ENCODE measurements at regions not wholly inside any gene's neighbourhood (a gene's known extent, or its start where the extent isn't known, plus 50 kb on each side); places are given as distances from the start of the nearest gene placed in this dataset.

DNA sequence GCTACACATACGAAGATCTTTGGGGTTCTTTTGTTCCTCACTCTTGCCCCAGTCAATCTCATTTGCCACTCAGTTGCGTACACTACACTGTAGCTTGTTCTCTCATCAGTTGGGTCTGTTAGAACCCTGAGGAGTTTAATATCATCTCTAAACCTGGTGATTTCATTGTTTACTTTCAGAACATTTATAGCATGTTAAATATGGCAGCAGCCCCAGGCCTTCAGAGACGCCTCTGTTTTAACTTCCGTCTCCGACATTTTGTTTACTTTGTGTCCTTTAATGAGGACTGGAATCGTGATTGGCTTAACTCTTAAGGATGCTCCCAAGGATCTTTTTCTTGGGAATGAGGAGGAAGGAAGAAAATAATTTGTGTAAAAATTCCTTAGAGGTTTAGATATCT, 510.1 kb downstream of the NR2F1-AS1 start:
- H3K36me3 Mint-ChIP-seq (ENCODE audit: low read depth): no peaks in the 10 kb centered on the region
- no peak for DNase-seq
- no peaks in the 10 kb centered on the region for H3K4me1 Mint-ChIP-seq
- intact Hi-C loops (cut with micrococcal nuclease): no loop called here
- H3K4me3 Mint-ChIP-seq: no peak overlapping the region
- H3K9me3 Mint-ChIP-seq: no peaks in the 10 kb centered on the region
- H3K27me3 Mint-ChIP-seq: no peaks in the 10 kb centered on the region
- H3K27ac Mint-ChIP-seq: no peak overlapping the region

GRCh38 chr5:93069276-93069675, 511.7 kb downstream of the NR2F1-AS1 start:
- no peak overlapping the region for H3K4me3 Mint-ChIP-seq
- no peak for DNase-seq
- intact Hi-C loops (cut with micrococcal nuclease): no loop called here
- H3K27ac Mint-ChIP-seq: no peak overlapping the region
- H3K4me1 Mint-ChIP-seq: no peaks in the 10 kb centered on the region
- no peaks in the 10 kb centered on the region for H3K27me3 Mint-ChIP-seq
- H3K36me3 Mint-ChIP-seq (ENCODE audit: low read depth): no peaks in the 10 kb centered on the region
- H3K9me3 Mint-ChIP-seq: no peaks in the 10 kb centered on the region

DNA sequence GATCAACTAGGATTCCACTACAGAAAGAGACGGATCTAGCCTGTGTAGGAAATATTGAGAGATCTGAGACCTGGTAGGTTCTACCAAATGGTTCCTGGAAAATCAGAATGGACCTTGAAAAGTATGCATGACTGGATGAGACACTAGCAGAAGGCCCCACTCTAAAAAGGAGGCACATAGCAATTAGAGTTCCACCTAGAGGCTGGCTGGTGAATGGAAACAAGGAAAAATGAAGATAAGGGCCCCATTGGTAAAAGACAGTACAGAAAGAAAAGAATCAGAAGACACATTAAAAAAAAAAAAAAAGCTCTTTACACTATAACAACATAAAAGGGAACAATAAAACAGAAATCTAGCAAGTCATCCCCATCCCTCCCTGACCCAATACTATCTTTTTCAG, 518.5 kb downstream of the NR2F1-AS1 start:
- intact Hi-C loops (cut with micrococcal nuclease): no loop called here
- H3K9me3 Mint-ChIP-seq: no peaks in the 10 kb centered on the region
- no peak for DNase-seq
- no peaks in the 10 kb centered on the region for H3K4me1 Mint-ChIP-seq
- H3K36me3 Mint-ChIP-seq (ENCODE audit: low read depth): no peaks in the 10 kb centered on the region
- no peak overlapping the region for H3K4me3 Mint-ChIP-seq
- H3K27me3 Mint-ChIP-seq: no peaks in the 10 kb centered on the region
- H3K27ac Mint-ChIP-seq: no peak overlapping the region

DNA sequence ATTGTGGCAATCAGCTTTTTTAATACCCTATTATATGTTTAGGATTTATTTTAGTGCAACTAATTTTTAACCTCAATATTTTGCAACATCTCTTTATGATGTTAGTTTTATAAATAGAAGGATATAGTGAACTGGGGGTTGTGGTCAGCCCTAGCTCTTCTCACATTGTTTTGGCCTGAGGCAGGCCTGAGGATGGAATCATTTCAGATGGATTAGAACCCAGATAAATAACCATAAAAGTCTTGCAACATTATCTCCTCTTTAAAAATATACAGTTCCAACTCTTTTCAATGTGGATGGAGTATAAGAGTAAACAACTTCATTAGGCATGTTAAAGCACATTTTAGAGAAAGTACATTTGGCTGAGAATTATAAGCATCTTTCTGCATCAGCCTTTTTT, 522.7 kb downstream of the NR2F1-AS1 start:
- H3K9me3 Mint-ChIP-seq: no peaks in the 10 kb centered on the region
- H3K27me3 Mint-ChIP-seq: no peaks in the 10 kb centered on the region
- H3K4me1 Mint-ChIP-seq: no peaks in the 10 kb centered on the region
- intact Hi-C loops (cut with micrococcal nuclease): no loop called here
- no peak overlapping the region for H3K4me3 Mint-ChIP-seq
- no peak for DNase-seq
- no peak overlapping the region for H3K27ac Mint-ChIP-seq
- H3K36me3 Mint-ChIP-seq (ENCODE audit: low read depth): no peaks in the 10 kb centered on the region

DNA sequence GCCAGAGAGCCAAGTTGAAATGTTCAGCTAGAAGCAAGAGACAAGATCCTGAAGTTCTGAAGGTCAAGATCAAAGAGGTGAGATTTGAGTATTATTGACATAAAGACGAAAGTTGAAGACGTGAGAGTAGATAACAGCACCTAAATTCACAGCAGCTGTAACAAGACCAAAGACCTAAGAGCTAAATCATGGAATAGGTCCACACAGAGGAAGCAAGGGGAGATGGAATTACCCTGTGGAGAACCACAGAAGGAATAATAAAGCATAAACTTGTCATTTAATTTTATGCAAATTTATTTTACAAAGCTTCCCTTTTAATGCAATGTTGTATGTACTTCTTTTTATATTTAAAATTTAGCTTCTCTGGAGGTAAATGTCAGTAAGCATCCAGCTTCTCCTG, 523.7 kb downstream of the NR2F1-AS1 start:
- Mint-ChIP-seq H3K27ac (no peak overlapping the region), H3K36me3 (ENCODE audit: low read depth) (no peaks in the 10 kb centered on the region), H3K4me1 (no peaks in the 10 kb centered on the region), H3K4me3 (no peak overlapping the region), H3K27me3 (no peaks in the 10 kb centered on the region), H3K9me3 (no peaks in the 10 kb centered on the region)
- intact Hi-C loops (cut with micrococcal nuclease): no loop called here
- no peak for DNase-seq

- intact Hi-C loops (cut with micrococcal nuclease): no loop called here
- Mint-ChIP-seq H3K4me1 (no peaks in the 10 kb centered on the region), H3K4me3 (no peak overlapping the region), H3K36me3 (ENCODE audit: low read depth) (no peaks in the 10 kb centered on the region), H3K27ac (no peak overlapping the region), H3K27me3 (no peaks in the 10 kb centered on the region), H3K9me3 (no peaks in the 10 kb centered on the region)
- DNase-seq: no peak
These were observed 525.0 kb downstream of the NR2F1-AS1 start for GRCh38 chr5:93055971-93056370.

- H3K4me3 Mint-ChIP-seq: no peak overlapping the region
- no peaks in the 10 kb centered on the region for H3K4me1 Mint-ChIP-seq
- intact Hi-C loops (cut with micrococcal nuclease): no loop called here
- DNase-seq: no peak
- no peak overlapping the region for H3K27ac Mint-ChIP-seq
- H3K9me3 Mint-ChIP-seq: no peaks in the 10 kb centered on the region
- no peaks in the 10 kb centered on the region for H3K36me3 Mint-ChIP-seq (ENCODE audit: low read depth)
- H3K27me3 Mint-ChIP-seq: no peaks in the 10 kb centered on the region
These were observed 525.5 kb downstream of the NR2F1-AS1 start for GRCh38 chr5:93055561-93055960.

DNA sequence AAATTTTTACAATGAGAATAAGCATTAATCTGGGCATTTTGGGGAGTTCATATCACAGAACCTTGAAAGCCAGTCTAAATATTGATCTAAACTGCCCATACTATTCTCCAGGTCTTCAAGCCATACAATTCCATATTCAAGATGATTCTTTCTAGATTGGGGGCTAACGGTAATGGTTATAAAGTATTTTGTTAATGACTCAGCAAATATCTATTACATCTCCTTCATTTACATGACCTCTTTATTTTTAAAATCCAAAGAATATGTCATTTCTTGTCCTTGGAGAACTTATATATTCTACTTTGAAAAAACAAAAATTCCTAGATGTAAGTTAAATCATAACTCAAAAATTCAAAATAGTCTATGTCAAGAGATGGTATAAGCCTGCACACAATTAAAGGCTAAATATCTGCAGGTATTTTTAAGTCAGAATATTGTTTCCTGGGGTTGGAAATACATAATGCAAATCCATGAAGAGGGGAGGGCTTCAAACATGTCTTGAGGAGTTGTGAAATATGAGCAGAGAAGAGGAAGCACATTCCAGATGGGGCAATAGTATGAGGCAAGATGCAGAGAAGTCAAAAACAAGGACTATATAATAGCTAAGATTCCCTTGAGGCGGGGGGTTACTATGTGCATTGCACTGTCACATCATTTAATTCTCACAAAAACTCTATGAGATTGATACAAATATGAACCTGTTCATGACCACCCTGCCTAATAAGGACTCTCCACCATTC, 526.4 kb downstream of the NR2F1-AS1 start:
- intact Hi-C loops (cut with micrococcal nuclease): no loop called here
- Mint-ChIP-seq H3K4me3 (no peak overlapping the region), H3K27me3 (no peaks in the 10 kb centered on the region), H3K9me3 (no peaks in the 10 kb centered on the region), H3K4me1 (no peaks in the 10 kb centered on the region), H3K36me3 (ENCODE audit: low read depth) (no peaks in the 10 kb centered on the region), H3K27ac (no peak overlapping the region)
- no peak for DNase-seq

GRCh38 chr5:93053825-93054224, 527.2 kb downstream of the NR2F1-AS1 start:
- H3K9me3 Mint-ChIP-seq: no peaks in the 10 kb centered on the region
- H3K4me1 Mint-ChIP-seq: no peaks in the 10 kb centered on the region
- no peak overlapping the region for H3K4me3 Mint-ChIP-seq
- H3K36me3 Mint-ChIP-seq (ENCODE audit: low read depth): no peaks in the 10 kb centered on the region
- no peak for DNase-seq
- intact Hi-C loops (cut with micrococcal nuclease): no loop called here
- H3K27me3 Mint-ChIP-seq: no peaks in the 10 kb centered on the region
- no peak overlapping the region for H3K27ac Mint-ChIP-seq

GRCh38 chr5:93048858-93049257, 532.2 kb downstream of the NR2F1-AS1 start:
- DNase-seq: no peak
- Mint-ChIP-seq H3K4me1 (no peaks in the 10 kb centered on the region), H3K9me3 (no peaks in the 10 kb centered on the region), H3K36me3 (ENCODE audit: low read depth) (no peaks in the 10 kb centered on the region), H3K27me3 (no peaks in the 10 kb centered on the region), H3K4me3 (no peak overlapping the region), H3K27ac (no peak overlapping the region)
- intact Hi-C loops (cut with micrococcal nuclease): no loop called here

- DNase-seq: no peak
- no peaks in the 10 kb centered on the region for H3K36me3 Mint-ChIP-seq (ENCODE audit: low read depth)
- intact Hi-C loops (cut with micrococcal nuclease): no loop called here
- H3K27ac Mint-ChIP-seq: no peak overlapping the region
- no peaks in the 10 kb centered on the region for H3K9me3 Mint-ChIP-seq
- H3K4me1 Mint-ChIP-seq: no peaks in the 10 kb centered on the region
- no peak overlapping the region for H3K4me3 Mint-ChIP-seq
- no peaks in the 10 kb centered on the region for H3K27me3 Mint-ChIP-seq
These were observed 536.0 kb downstream of the NR2F1-AS1 start for GRCh38 chr5:93044859-93045666.

GRCh38 chr5:93039888-93040287, 541.1 kb downstream of the NR2F1-AS1 start:
- Mint-ChIP-seq H3K4me1 (no peaks in the 10 kb centered on the region), H3K9me3 (no peaks in the 10 kb centered on the region)

DNA sequence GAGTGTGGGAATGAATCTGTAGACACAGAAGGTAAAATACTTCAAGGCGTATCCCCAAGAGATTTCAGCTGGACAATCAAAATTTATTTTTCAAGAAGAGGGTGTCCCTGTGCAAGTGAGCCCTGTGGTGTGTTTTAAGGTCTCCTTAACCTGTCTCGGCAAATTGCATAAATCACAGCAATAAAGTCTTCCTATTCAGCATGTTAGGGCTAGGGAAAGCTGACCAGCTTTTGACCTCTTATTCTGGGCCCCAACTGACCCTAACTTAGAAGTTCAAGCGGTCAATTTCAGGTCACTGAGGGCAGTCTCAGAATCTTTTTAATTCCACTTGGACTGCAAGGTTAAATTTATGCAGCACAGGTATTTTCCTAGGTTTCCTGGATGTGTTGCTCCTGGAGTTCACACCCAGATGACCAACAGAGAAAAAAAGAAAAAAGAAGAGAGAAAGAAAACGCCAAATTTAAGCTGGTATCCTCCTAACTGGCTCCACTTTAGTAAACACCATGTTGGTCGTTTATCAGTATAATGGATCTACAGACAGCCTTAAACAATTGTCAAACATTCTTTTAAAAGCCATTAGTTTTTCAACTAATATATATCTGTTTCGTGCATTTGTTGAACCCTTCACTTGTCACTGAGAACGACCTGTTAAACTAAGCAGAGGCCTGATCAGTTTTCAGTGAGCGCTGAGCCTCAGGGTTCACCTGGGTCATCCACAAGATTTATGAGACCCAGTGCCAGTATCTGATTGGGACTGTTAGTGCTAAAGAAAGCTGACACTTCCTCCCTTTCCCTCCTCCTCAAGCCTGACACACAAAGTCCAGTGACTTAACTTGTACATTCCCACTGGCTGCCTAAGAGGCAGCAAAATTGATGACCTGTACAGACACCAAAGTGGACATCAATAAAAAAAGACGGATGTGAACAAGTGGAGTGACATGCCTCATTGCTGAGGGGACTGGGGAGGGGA, 546.1 kb downstream of the NR2F1-AS1 start:
- no peak overlapping the region for H3K4me3 Mint-ChIP-seq
- H3K27me3 Mint-ChIP-seq: no peaks in the 10 kb centered on the region
- no peak overlapping the region for H3K27ac Mint-ChIP-seq
- no peaks in the 10 kb centered on the region for H3K4me1 Mint-ChIP-seq
- H3K9me3 Mint-ChIP-seq: no peaks in the 10 kb centered on the region
- no peak for DNase-seq
- no peaks in the 10 kb centered on the region for H3K36me3 Mint-ChIP-seq (ENCODE audit: low read depth)
- intact Hi-C loops (cut with micrococcal nuclease): no loop called here

More at GRCh38 chr5:93039888-93040287, 541.1 kb downstream of the NR2F1-AS1 start:
- intact Hi-C loops (cut with micrococcal nuclease): no loop called here
- Mint-ChIP-seq H3K4me3 (no peak overlapping the region), H3K27ac (no peak overlapping the region), H3K27me3 (no peaks in the 10 kb centered on the region), H3K36me3 (ENCODE audit: low read depth) (no peaks in the 10 kb centered on the region)
- no peak for DNase-seq

All from activated CD4-positive, alpha-beta T cell treated with anti-CD3 and anti-CD28 coated beads, Interleukin-2, amount 10 ng/mL, durations not matched to agents 24 days and 14 days (primary cell).